ENCODE measurements at regions not wholly inside any gene's neighbourhood (a gene's known extent, or its start where the extent isn't known, plus 50 kb on each side); places are given as distances from the start of the nearest gene placed in this dataset.
"Not testable (repeated sequence)": the region's sequence is repeated elsewhere in the genome, so short reads cannot be mapped to it uniquely, and the experiment has no call there.

DNA sequence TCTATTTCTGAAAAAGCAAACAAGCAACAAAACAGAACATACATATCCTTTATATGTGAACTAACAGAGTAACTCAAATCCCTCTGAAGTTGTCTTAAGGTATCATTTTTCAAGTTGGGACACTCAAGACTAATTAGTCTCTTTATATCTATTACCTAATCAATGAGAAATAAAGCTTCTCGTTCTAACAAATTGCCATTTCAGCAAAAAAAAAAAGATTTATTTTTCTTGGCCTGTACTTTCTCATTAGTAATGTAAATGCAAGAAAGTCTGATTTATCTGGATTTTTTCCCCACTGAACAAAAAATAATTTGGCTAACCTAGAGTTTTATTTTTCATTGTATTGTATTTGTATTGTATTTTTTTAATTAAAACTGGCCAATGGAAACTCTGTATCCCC lies 176.1 kb upstream of the NOL4 start:
- Histone ChIP-seq H3K27me3 (ENCODE audit: insufficient read depth, low read length) (no peaks in the 10 kb centered on the region), H3K9me2 (ENCODE audit: low read depth, low read length) (no peaks in the 10 kb centered on the region), H3K4me3 (ENCODE audit: low read depth, low read length, poor library complexity, severe bottlenecking) (no peak overlapping the region), H3K36me3 (ENCODE audit: insufficient read depth, low read length) (no peaks in the 10 kb centered on the region), H3K27ac (ENCODE audit: low read depth, low read length, poor library complexity, severe bottlenecking) (no peak overlapping the region), H3K4me2 (ENCODE audit: low read length) (no peak overlapping the region), H4K20me1 (ENCODE audit: insufficient read depth, low read length) (no peaks in the 10 kb centered on the region), H3K9me3 (ENCODE audit: low read length) (no peaks in the 10 kb centered on the region), H3K79me2 (ENCODE audit: insufficient read depth, low read length) (no peaks in the 10 kb centered on the region), H3F3A (ENCODE audit: insufficient read depth, low read length) (no peaks in the 10 kb centered on the region), H3K4me1 (ENCODE audit: insufficient read depth, low read length, severe bottlenecking) (no peaks in the 10 kb centered on the region), H2AFZ (ENCODE audit: low read length) (no peak overlapping the region), H3K9ac (ENCODE audit: low read length) (no peak overlapping the region)
- TF ChIP-seq, protein P1, sequence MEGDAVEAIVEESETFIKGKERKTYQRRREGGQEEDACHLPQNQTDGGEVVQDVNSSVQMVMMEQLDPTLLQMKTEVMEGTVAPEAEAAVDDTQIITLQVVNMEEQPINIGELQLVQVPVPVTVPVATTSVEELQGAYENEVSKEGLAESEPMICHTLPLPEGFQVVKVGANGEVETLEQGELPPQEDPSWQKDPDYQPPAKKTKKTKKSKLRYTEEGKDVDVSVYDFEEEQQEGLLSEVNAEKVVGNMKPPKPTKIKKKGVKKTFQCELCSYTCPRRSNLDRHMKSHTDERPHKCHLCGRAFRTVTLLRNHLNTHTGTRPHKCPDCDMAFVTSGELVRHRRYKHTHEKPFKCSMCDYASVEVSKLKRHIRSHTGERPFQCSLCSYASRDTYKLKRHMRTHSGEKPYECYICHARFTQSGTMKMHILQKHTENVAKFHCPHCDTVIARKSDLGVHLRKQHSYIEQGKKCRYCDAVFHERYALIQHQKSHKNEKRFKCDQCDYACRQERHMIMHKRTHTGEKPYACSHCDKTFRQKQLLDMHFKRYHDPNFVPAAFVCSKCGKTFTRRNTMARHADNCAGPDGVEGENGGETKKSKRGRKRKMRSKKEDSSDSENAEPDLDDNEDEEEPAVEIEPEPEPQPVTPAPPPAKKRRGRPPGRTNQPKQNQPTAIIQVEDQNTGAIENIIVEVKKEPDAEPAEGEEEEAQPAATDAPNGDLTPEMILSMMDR (IDR thresholded peaks at IDR 0.05; ENCODE audit: low read length), result no peak
- TF ChIP-seq EZH2 (IDR thresholded peaks at IDR 0.05; ENCODE audit: borderline replicate concordance, low read length), result no peak

DNA sequence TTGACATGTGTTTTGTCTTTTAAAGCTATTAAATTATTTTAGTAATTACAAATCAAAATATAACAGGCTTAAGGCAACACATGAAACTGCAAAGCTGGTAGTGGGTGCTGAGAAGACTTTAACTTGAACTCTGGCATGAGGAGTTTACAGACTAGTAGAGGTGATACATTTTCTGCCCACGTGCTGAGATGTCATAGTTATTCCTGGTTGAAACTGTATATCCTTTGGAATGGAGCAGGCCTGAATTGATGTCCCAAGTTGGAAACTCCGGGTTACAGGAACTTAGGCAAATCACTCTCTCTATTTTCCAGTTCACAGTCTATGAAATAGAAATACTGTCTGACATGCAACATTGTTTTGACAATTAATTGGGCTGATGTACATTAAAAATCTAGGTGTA lies 177.1 kb upstream of the NOL4 start:
- Histone ChIP-seq H3K27me3 (ENCODE audit: insufficient read depth, low read length) (no peaks in the 10 kb centered on the region), H3K9ac (ENCODE audit: low read length) (no peak overlapping the region), H4K20me1 (ENCODE audit: insufficient read depth, low read length) (no peaks in the 10 kb centered on the region), H3K4me2 (ENCODE audit: low read length) (no peak overlapping the region), H3K36me3 (ENCODE audit: insufficient read depth, low read length) (no peaks in the 10 kb centered on the region), H3F3A (ENCODE audit: insufficient read depth, low read length) (no peaks in the 10 kb centered on the region), H3K9me2 (ENCODE audit: low read depth, low read length) (no peaks in the 10 kb centered on the region), H3K27ac (ENCODE audit: low read depth, low read length, poor library complexity, severe bottlenecking) (no peak overlapping the region), H3K9me3 (ENCODE audit: low read length) (no peaks in the 10 kb centered on the region), H2AFZ (ENCODE audit: low read length) (no peak overlapping the region), H3K79me2 (ENCODE audit: insufficient read depth, low read length) (no peaks in the 10 kb centered on the region), H3K4me1 (ENCODE audit: insufficient read depth, low read length, severe bottlenecking) (no peaks in the 10 kb centered on the region), H3K4me3 (ENCODE audit: low read depth, low read length, poor library complexity, severe bottlenecking) (no peak overlapping the region)
- TF ChIP-seq, protein P1 (IDR thresholded peaks at IDR 0.05; ENCODE audit: low read length), result no peak
- no peak for TF ChIP-seq EZH2 (IDR thresholded peaks at IDR 0.05; ENCODE audit: borderline replicate concordance, low read length)

DNA sequence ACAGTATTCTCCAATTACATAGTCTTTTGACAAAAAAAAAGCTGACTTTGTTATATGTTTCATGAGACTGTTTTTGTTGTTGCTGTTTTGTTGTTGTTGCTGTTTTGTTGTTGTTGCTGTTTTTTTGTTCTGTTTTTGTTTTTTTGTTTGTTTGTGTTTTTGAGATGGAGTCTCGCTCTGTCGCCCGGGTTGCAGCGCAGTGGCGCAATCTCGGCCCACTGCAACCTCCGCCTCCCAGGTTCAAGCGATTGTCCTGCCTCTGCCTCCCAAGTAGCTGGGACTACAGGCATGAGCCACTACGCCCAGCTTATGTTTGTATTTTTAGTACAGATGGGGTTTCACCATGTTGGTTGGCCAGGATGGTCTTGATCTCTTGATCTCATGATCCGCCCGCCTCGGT lies 182.8 kb upstream of the NOL4 start:
- H3K4me2 ChIP-seq (ENCODE audit: low read length); H3K4me1 ChIP-seq (ENCODE audit: insufficient read depth, low read length, severe bottlenecking); H2AFZ ChIP-seq (ENCODE audit: low read length); H3K4me3 ChIP-seq (ENCODE audit: low read depth, low read length, poor library complexity, severe bottlenecking); H3K9me2 ChIP-seq (ENCODE audit: low read depth, low read length); H3K9me3 ChIP-seq (ENCODE audit: low read length); H3K36me3 ChIP-seq (ENCODE audit: insufficient read depth, low read length); H3K27ac ChIP-seq (ENCODE audit: low read depth, low read length, poor library complexity, severe bottlenecking); H3K27me3 ChIP-seq (ENCODE audit: insufficient read depth, low read length); H3K79me2 ChIP-seq (ENCODE audit: insufficient read depth, low read length); H4K20me1 ChIP-seq (ENCODE audit: insufficient read depth, low read length); H3F3A ChIP-seq (ENCODE audit: insufficient read depth, low read length); H3K9ac ChIP-seq (ENCODE audit: low read length): not testable (repeated sequence)

DNA sequence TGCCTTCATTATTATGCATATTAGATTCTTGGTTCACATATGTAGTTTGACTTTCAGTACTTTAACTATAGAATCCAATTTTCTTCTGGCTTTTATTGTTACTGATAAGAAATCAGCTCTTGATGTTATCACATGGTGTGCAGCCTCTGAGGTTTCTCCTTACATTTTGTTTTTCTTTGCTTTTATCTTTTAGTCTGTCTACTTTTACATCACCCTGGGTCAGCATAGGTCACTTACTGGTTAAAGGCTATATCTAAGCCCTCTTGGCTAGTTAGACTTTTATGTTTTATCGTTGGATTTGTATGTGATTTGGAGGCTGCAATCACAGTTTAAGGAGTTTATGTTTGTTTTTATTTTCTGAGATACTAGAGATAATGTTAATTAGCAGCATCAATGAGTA lies 187.2 kb upstream of the NOL4 start:
- H3K36me3 ChIP-seq (ENCODE audit: insufficient read depth, low read length), result no peaks in the 10 kb centered on the region
- H3K27ac ChIP-seq (ENCODE audit: low read depth, low read length, poor library complexity, severe bottlenecking), result no peak overlapping the region
- no peaks in the 10 kb centered on the region for H3K9me2 ChIP-seq (ENCODE audit: low read depth, low read length)
- no peaks in the 10 kb centered on the region for H3K79me2 ChIP-seq (ENCODE audit: insufficient read depth, low read length)
- H3K4me3 ChIP-seq (ENCODE audit: low read depth, low read length, poor library complexity, severe bottlenecking), result no peak overlapping the region
- no peaks in the 10 kb centered on the region for H3K9me3 ChIP-seq (ENCODE audit: low read length)
- H4K20me1 ChIP-seq (ENCODE audit: insufficient read depth, low read length), result no peaks in the 10 kb centered on the region
- no peaks in the 10 kb centered on the region for H3K4me1 ChIP-seq (ENCODE audit: insufficient read depth, low read length, severe bottlenecking)
- no peaks in the 10 kb centered on the region for H3F3A ChIP-seq (ENCODE audit: insufficient read depth, low read length)
- no peak overlapping the region for H3K4me2 ChIP-seq (ENCODE audit: low read length)
- no peaks in the 10 kb centered on the region for H3K27me3 ChIP-seq (ENCODE audit: insufficient read depth, low read length)
- no peak overlapping the region for H3K9ac ChIP-seq (ENCODE audit: low read length)
- no peak overlapping the region for H2AFZ ChIP-seq (ENCODE audit: low read length)
- TF ChIP-seq, protein P1 (IDR thresholded peaks at IDR 0.05; ENCODE audit: low read length), result no peak
- no peak for TF ChIP-seq EZH2 (IDR thresholded peaks at IDR 0.05; ENCODE audit: borderline replicate concordance, low read length)
